ENCODE measurements at regions not wholly inside any gene's neighbourhood (a gene's known extent, or its start where the extent isn't known, plus 50 kb on each side); places are given as distances from the start of the nearest gene placed in this dataset.

- TF ChIP-seq, protein P1, sequence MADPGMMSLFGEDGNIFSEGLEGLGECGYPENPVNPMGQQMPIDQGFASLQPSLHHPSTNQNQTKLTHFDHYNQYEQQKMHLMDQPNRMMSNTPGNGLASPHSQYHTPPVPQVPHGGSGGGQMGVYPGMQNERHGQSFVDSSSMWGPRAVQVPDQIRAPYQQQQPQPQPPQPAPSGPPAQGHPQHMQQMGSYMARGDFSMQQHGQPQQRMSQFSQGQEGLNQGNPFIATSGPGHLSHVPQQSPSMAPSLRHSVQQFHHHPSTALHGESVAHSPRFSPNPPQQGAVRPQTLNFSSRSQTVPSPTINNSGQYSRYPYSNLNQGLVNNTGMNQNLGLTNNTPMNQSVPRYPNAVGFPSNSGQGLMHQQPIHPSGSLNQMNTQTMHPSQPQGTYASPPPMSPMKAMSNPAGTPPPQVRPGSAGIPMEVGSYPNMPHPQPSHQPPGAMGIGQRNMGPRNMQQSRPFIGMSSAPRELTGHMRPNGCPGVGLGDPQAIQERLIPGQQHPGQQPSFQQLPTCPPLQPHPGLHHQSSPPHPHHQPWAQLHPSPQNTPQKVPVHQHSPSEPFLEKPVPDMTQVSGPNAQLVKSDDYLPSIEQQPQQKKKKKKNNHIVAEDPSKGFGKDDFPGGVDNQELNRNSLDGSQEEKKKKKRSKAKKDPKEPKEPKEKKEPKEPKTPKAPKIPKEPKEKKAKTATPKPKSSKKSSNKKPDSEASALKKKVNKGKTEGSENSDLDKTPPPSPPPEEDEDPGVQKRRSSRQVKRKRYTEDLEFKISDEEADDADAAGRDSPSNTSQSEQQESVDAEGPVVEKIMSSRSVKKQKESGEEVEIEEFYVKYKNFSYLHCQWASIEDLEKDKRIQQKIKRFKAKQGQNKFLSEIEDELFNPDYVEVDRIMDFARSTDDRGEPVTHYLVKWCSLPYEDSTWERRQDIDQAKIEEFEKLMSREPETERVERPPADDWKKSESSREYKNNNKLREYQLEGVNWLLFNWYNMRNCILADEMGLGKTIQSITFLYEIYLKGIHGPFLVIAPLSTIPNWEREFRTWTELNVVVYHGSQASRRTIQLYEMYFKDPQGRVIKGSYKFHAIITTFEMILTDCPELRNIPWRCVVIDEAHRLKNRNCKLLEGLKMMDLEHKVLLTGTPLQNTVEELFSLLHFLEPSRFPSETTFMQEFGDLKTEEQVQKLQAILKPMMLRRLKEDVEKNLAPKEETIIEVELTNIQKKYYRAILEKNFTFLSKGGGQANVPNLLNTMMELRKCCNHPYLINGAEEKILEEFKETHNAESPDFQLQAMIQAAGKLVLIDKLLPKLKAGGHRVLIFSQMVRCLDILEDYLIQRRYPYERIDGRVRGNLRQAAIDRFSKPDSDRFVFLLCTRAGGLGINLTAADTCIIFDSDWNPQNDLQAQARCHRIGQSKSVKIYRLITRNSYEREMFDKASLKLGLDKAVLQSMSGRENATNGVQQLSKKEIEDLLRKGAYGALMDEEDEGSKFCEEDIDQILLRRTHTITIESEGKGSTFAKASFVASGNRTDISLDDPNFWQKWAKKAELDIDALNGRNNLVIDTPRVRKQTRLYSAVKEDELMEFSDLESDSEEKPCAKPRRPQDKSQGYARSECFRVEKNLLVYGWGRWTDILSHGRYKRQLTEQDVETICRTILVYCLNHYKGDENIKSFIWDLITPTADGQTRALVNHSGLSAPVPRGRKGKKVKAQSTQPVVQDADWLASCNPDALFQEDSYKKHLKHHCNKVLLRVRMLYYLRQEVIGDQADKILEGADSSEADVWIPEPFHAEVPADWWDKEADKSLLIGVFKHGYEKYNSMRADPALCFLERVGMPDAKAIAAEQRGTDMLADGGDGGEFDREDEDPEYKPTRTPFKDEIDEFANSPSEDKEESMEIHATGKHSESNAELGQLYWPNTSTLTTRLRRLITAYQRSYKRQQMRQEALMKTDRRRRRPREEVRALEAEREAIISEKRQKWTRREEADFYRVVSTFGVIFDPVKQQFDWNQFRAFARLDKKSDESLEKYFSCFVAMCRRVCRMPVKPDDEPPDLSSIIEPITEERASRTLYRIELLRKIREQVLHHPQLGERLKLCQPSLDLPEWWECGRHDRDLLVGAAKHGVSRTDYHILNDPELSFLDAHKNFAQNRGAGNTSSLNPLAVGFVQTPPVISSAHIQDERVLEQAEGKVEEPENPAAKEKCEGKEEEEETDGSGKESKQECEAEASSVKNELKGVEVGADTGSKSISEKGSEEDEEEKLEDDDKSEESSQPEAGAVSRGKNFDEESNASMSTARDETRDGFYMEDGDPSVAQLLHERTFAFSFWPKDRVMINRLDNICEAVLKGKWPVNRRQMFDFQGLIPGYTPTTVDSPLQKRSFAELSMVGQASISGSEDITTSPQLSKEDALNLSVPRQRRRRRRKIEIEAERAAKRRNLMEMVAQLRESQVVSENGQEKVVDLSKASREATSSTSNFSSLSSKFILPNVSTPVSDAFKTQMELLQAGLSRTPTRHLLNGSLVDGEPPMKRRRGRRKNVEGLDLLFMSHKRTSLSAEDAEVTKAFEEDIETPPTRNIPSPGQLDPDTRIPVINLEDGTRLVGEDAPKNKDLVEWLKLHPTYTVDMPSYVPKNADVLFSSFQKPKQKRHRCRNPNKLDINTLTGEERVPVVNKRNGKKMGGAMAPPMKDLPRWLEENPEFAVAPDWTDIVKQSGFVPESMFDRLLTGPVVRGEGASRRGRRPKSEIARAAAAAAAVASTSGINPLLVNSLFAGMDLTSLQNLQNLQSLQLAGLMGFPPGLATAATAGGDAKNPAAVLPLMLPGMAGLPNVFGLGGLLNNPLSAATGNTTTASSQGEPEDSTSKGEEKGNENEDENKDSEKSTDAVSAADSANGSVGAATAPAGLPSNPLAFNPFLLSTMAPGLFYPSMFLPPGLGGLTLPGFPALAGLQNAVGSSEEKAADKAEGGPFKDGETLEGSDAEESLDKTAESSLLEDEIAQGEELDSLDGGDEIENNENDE (IDR thresholded peaks at IDR 0.05; ENCODE audit: insufficient replicate concordance, low read length), result no peak
- TF ChIP-seq EZH2 (IDR thresholded peaks at IDR 0.05; ENCODE audit: low read depth, low read length, severe bottlenecking), result no peak
- TF ChIP-seq ZNF274 (IDR thresholded peaks at IDR 0.05; ENCODE audit: borderline replicate concordance, extremely low read depth, low read length), result no peak
- no peak for TF ChIP-seq FOSL1 (IDR thresholded peaks at IDR 0.05; ENCODE audit: insufficient read depth, low read depth, low read length)
- no peak for TF ChIP-seq POU5F1 (IDR thresholded peaks at IDR 0.05; ENCODE audit: low read depth, low read length)
- TF ChIP-seq GTF2F1 (IDR thresholded peaks at IDR 0.05; ENCODE audit: borderline replicate concordance, low read depth, low read length), result no peak
- TF ChIP-seq SUZ12 (IDR thresholded peaks at IDR 0.05; ENCODE audit: low read length), result no peak
Observed at GRCh38 chr5:57659886-57660285, 177.3 kb upstream of the ACTBL2 start (continued).

Data from H1 (cell line).